NCI-H226 (cell line): ENCODE measurements at regions not wholly inside any gene's neighbourhood (a gene's known extent, or its start where the extent isn't known, plus 50 kb on each side); places are given as distances from the start of the nearest gene placed in this dataset.

Experiments
- DNase-seq: peaks from one replicate; pipeline ENCODE4 v3.0.0-alpha.2; 2015

- no peak for DNase-seq
Observed at GRCh38 chr2:40814616-40815015, 362.7 kb upstream of the SLC8A1 start.

- no peak for DNase-seq
Observed at GRCh38 chr2:40820319-40820718, 368.4 kb upstream of the SLC8A1 start.

DNA sequence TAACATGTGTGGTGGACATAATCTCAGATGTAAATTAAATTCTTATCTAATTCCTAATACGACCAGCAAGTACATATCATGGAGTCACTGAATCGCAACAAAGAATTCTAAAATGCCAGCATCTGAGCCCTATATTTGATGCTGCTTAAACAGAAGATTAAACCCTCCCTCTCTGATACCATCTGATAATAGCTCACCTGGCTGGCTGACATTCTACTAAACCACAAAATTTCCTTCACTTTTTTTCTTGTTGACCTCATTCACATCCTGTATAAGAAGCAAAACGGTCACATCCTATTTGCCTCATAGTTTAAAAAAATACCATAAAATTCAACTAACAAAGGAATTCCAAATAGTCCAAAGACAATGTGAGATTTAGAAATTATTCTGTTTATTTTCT is 371.6 kb upstream of the SLC8A1 start:
- no peak for DNase-seq

DNA sequence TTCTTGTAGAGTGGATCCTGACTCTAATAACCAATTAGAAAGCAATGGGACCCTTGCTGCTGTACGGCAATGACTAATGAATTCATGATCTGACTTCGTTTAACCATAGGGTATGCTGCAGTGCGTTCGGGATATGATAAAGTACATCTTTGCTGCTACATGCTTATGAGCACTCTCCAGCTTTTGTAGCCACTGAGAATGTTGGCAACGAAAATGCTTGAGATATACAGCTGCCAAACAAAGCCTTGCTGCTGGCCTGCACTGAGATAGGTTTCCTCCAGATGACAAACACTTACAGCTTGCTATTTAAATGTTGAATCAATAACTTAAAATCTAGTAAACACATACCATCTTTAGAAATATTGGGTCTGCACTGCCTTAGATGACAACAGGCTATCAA is 372.4 kb upstream of the SLC8A1 start:
- DNase-seq = no peak

- no peak for DNase-seq
Observed at GRCh38 chr2:40827392-40827791, 375.5 kb upstream of the SLC8A1 start.

- DNase-seq = no peak
Observed at GRCh38 chr2:40831321-40831873, 379.5 kb upstream of the SLC8A1 start.

DNA sequence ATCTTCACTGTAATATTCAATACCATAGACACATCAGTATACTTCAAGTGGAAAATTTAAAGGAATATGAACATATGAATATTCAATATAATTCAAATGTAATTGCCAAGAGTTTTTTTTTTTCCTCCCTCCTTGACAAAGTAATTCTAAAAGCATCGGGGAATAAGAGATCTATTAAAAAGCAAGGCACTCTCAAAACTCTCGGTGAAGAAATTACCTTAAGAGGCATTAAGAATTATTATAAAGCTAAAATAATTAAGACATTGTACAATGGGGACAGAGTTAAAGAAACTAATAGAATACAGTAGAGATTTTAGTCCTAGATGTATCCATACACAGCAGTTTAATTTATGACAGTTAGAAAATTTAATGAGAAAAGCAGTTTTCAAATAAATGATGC is 390.0 kb upstream of the SLC8A1 start:
- no peak for DNase-seq

DNA sequence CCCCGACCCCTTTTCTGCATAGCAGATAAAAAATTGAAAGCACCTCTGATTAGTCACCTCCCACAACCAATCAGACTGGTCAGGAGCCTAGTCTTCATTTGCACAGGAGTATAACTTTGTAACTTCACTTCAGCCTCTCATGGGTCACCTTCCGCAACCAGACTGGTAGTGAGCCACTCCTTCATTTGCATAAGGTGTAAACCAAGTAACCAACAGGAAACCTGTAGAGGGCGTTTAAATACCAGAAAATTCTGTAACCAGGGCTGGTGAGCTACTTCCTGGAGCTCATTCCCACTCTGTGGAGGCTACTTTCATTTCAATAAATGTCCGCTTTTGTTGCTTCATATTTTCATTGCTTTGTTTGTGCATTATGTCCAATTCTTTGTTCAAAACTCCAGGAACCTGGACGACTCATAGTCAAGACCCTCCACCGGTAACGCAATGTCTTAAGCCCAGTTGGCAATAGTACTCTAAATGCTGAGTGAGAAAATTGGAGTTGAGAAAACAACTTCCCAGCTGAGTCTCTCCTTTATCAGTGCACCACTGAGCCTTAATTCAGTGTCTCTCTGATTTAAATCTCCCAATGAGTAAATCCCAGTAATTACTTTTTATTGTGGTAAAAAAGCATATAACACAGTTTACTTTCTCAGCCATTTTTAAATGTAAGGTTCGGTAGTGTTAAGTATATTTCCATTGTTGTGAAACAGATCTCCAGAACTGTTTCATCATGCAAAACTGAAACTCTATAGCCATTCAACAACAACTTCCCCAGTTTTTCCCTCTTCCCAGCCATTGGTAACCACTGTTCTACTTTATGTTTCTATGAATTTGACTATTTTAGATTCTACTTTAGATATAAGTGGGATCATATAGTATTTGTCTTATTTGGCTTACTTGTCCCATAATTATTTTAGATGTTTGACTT is 392.7 kb upstream of the SLC8A1 start:
- peak; percentile 31 for DNase-seq

GRCh38 chr2:40851661-40852060 is 399.8 kb upstream of the SLC8A1 start:
- no peak for DNase-seq

GRCh38 chr2:40859617-40860016 is 407.7 kb upstream of the SLC8A1 start:
- DNase-seq = no peak

GRCh38 chr2:40867829-40868228 is 415.9 kb upstream of the SLC8A1 start:
- no peak for DNase-seq

GRCh38 chr2:40872580-40872979 is 420.7 kb upstream of the SLC8A1 start:
- DNase-seq = no peak

GRCh38 chr2:40874380-40874779 is 422.5 kb upstream of the SLC8A1 start:
- DNase-seq = no peak

- DNase-seq = no peak
Observed at GRCh38 chr2:40877734-40878288, 425.9 kb upstream of the SLC8A1 start.

GRCh38 chr2:40879305-40879704 is 427.4 kb upstream of the SLC8A1 start:
- no peak for DNase-seq

GRCh38 chr2:40886100-40886499 is 434.2 kb upstream of the SLC8A1 start:
- no peak for DNase-seq

DNA sequence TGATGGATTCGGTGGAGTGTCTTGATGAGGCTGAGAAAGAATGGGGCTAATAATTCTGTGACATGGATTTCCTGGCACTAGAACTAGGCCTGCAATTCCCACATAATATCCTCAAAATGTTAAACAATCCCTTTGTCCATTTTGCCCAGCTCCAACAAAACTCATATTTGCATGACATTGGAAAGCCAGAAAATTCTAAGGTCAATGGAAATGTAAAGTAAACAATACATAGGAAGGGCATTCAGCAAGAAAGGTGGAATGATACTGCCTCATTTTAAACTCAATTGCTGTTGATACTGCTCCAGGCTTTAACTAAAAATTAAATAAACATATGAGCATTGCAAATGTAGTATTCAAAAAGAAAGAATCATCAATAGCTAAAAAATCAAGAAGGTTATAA is 434.8 kb upstream of the SLC8A1 start:
- DNase-seq = no peak

DNA sequence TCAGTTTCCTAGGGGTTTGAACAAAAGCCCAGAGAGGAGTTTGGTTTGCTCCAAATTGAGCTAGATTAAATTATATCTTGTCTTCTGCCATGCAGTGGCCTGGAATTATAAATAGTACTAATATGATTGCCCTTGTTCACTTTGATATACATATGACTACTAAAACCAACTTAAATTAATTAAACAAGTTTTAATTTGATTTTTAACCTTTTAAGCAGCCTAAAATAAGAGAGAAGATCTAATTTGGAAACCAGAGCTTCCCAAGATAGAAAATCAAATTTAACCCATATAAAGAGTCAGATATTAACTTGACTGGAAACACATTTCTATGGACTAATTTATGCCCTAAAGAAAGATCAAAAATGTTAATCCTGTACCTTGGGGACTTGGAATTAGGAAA is 444.5 kb upstream of the SLC8A1 start:
- DNase-seq = no peak

- DNase-seq = no peak
Observed at GRCh38 chr2:40914666-40915065, 462.8 kb upstream of the SLC8A1 start.

DNA sequence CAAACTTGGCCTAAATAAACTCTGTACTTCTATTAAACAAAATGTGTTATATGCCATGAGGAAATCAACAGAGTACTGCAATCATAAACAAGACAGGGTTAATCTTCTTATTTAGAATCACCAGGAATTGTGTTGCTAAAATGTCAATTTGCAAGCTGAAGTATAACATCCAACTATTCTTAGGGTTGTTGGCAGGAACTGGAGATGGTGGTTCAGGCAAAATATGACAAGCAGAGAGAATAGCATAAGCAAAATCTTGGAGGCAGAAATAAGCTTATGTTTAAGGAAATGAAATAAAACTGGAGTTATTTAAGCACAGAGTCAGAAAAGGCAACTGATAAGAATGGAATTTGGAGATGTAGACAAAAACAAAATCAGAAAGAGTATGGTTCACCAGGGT is 463.8 kb upstream of the SLC8A1 start:
- peak; percentile 2 for DNase-seq

- DNase-seq = no peak
Observed at GRCh38 chr2:40935349-40935748, 483.5 kb upstream of the SLC8A1 start.

DNA sequence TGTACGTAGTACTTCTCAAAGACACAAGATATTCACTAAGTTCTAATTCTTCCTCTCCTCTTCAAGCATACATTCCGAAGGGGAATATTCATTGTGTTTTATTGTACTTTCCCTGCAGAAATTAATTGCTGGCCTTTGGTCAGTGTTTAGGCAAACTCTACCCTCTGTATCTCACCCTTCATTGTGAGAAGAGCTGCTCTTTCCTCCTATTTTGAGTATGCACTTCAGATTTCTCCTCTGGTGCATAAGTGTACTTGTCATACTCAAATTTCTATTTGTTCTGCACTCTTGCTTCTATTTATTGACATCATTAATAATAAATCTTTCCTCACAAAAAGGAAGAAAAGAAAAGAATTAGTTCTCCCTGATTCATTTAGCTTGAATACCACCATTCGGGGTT is 485.4 kb upstream of the SLC8A1 start:
- no peak for DNase-seq

- no peak for DNase-seq
Observed at GRCh38 chr2:40953341-40953740, 501.5 kb upstream of the SLC8A1 start.

DNA sequence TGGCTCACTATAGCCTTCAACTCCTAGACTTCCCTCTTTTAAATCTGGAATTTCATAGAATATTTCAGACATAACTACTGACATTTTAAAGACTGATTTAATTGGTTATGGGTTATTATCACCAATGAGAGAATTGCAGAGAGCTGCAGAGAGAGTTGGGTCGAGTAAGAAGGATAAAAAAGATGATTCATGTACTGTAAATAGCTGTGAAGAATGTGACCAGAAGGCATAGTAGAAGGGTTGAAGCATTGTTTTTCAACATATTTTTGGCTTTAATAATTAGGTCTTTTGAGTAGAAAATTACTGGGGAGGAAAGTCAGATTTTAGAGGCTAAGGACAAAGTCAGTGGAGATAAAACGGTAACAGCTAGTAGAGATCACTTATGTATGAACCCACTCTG is 503.2 kb upstream of the SLC8A1 start:
- DNase-seq = no peak
